Mucosa of descending colon (tissue), 3 donors: ENCODE measurements at regions not wholly inside any gene's neighbourhood (a gene's known extent, or its start where the extent isn't known, plus 50 kb on each side); places are given as distances from the start of the nearest gene placed in this dataset.

Experiments used
- ATAC-seq: fragments of 200-7000 bp; cut with Tn5 transposase; one replicate; pipeline ENCODE4 v1.9.1; 2020; ENCODE audit warnings: mild to moderate bottlenecking, moderate library complexity
- DNase-seq, 3 donors: peaks; one replicate each; pipeline ENCODE4 v3.0.0-alpha.2; 2020
- H3K36me3 ChIP-seq: fragments of 200-600 bp; one replicate; pipeline ENCODE4 v1.8.0; 2021; ENCODE audit warnings: low read depth, mild to moderate bottlenecking
- H3K4me1 ChIP-seq: fragments of 200-600 bp; one replicate; pipeline ENCODE4 v1.8.0; 2021; ENCODE audit warnings: low read depth, mild to moderate bottlenecking
- H3K4me3 ChIP-seq: fragments of 200-600 bp; one replicate; pipeline ENCODE4 v1.8.0; 2021; ENCODE audit warnings: mild to moderate bottlenecking
- H3K9me3 ChIP-seq: fragments of 200-600 bp; one replicate; pipeline ENCODE4 v1.8.0; 2021; ENCODE audit warnings: mild to moderate bottlenecking
- CTCF ChIP-seq: fragments of 200-600 bp; IDR thresholded peaks from one replicate; pipeline ENCODE4 v1.8.0; 2022; ENCODE audit warnings: antibody characterized with exemption, mild to moderate bottlenecking
- intact Hi-C, 2 donors: fragments of 100-400 bp; cut with DNase I in 1 of 2; cut with micrococcal nuclease in 1 of 2; formaldehyde crosslinking; loops; one replicate each; pipeline versions ENCODE4 v1.11.0 to v1.11.1; 2022; cut with DNase I, micrococcal nuclease
- donor health status: DM: no; HTN: no; CAD: no; lungs with moderate emphysema.
- donor health status: DM: no; HTN: no; CAD: no.
- donor health status: DM: no; HTN: yes; CAD: no.

GRCh38 chr3:40717471-40717870 is 192.7 kb downstream of the ZNF621 start:
- no peaks in the 10 kb centered on the region for H3K9me3 ChIP-seq
- intact Hi-C loops = no loop called here
- DNase-seq = no peak
- no peak for TF ChIP-seq CTCF
- no peak overlapping the region for H3K4me3 ChIP-seq
- H3K4me1 ChIP-seq = no peaks in the 10 kb centered on the region
- no peaks in the 10 kb centered on the region for H3K36me3 ChIP-seq
- no peak for ATAC-seq

DNA sequence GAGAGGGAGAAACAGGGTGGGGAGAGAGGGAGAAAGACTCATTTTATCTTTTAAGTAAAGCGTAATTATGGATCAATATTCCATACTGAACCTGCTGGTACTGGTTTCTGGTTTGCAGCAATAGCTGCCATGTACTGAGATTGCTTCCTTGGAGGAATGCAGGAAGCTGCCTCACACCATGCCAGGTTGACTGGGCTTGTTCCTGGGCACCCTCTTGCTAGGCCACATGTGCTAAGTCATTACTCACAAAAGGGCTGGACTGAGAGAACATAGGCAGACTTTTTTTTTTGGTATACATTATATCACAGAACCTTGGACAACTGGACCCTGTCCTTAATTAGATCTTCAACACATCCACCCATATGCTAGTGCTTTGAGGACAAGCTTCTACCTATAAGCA is 193.4 kb downstream of the ZNF621 start:
- H3K4me3 ChIP-seq = no peak overlapping the region
- no peaks in the 10 kb centered on the region for H3K36me3 ChIP-seq
- H3K4me1 ChIP-seq = no peaks in the 10 kb centered on the region
- intact Hi-C loops = no loop called here
- no peaks in the 10 kb centered on the region for H3K9me3 ChIP-seq
- DNase-seq (no peak), ATAC-seq (no peak)
- no peak for TF ChIP-seq CTCF

GRCh38 chr3:40718681-40719080 is 193.9 kb downstream of the ZNF621 start:
- no peaks in the 10 kb centered on the region for H3K4me1 ChIP-seq
- DNase-seq = no peak
- H3K4me3 ChIP-seq = no peak overlapping the region
- TF ChIP-seq CTCF = no peak
- peak; percentile 28 for ATAC-seq
- intact Hi-C loops = no loop called here
- no peaks in the 10 kb centered on the region for H3K9me3 ChIP-seq
- H3K36me3 ChIP-seq = no peaks in the 10 kb centered on the region

DNA sequence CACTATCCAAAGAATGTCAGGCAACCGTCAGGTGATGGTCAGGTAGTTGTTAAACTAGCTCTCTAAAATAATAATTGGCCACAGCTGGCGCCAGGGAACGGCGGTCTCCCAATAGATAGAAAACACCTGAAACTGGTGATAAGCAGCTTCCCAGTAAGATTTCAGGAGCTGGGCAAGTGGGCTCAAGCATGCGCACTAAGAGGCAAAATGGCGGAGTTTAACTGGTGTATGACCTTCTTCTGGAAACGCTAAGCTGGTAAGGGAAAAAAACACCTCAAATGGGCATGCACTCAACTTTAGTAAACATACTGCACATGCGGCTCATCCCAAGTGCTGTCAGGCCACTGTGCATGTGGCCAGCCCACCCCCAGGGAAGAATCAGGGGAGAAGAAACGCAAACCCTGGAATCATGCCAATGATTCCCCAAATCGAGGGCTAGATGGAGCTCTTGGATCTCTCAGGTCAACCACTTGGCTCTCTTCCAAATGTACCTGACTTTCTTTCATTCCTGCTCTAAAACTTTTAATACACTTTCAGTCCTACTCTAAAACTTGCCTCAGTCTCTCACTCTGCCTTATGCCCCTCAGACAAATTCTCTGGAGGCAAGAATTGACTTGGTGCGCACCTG is 195.0 kb downstream of the ZNF621 start:
- ATAC-seq (peak; percentile 46), DNase-seq (peak in 1 of 3 donors; percentile 25)
- no peaks in the 10 kb centered on the region for H3K9me3 ChIP-seq

GRCh38 chr3:40720341-40720740 is 195.6 kb downstream of the ZNF621 start:
- Histone ChIP-seq H3K9me3 (no peaks in the 10 kb centered on the region), H3K36me3 (no peaks in the 10 kb centered on the region), H3K4me1 (no peaks in the 10 kb centered on the region), H3K4me3 (no peak overlapping the region)
- no peak for TF ChIP-seq CTCF
- intact Hi-C loops = no loop called here
- DNase-seq (no peak), ATAC-seq (no peak)

More for the DNA sequence above, 195.0 kb downstream of the ZNF621 start:
- H3K36me3 ChIP-seq = no peaks in the 10 kb centered on the region
- TF ChIP-seq CTCF = no peak
- intact Hi-C loops = no loop called here
- no peak overlapping the region for H3K4me3 ChIP-seq
- H3K4me1 ChIP-seq = no peaks in the 10 kb centered on the region

DNA sequence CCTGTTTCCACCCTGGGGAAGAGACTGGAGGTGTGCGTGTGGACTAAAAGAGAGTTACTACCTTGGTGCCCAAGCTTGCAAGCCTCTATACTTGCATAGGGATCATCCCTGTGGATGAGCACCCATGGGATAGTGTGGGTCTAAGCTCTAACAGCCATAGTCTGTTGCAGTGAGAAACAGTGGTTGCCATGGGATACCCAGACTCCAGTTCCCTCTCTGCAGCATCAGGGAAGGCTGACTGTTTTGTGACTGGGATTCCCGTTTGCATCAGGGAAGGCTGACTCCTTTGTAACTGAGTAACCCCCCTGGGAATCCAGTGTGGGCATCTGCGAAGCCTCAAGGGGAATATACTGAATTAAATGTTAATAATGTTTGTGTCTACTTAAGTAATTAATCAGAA is 196.1 kb downstream of the ZNF621 start:
- Histone ChIP-seq H3K4me3 (no peak overlapping the region), H3K9me3 (no peaks in the 10 kb centered on the region), H3K4me1 (no peaks in the 10 kb centered on the region), H3K36me3 (no peaks in the 10 kb centered on the region)
- ATAC-seq (no peak), DNase-seq (no peak)
- TF ChIP-seq CTCF = no peak
- intact Hi-C loops = no loop called here
